ENCODE measurements at regions not wholly inside any gene's neighbourhood (a gene's known extent, or its start where the extent isn't known, plus 50 kb on each side); places are given as distances from the start of the nearest gene placed in this dataset.

- CTCF ChIA-PET: no interaction called here
- TF ChIP-seq, protein P1, sequence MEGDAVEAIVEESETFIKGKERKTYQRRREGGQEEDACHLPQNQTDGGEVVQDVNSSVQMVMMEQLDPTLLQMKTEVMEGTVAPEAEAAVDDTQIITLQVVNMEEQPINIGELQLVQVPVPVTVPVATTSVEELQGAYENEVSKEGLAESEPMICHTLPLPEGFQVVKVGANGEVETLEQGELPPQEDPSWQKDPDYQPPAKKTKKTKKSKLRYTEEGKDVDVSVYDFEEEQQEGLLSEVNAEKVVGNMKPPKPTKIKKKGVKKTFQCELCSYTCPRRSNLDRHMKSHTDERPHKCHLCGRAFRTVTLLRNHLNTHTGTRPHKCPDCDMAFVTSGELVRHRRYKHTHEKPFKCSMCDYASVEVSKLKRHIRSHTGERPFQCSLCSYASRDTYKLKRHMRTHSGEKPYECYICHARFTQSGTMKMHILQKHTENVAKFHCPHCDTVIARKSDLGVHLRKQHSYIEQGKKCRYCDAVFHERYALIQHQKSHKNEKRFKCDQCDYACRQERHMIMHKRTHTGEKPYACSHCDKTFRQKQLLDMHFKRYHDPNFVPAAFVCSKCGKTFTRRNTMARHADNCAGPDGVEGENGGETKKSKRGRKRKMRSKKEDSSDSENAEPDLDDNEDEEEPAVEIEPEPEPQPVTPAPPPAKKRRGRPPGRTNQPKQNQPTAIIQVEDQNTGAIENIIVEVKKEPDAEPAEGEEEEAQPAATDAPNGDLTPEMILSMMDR (IDR thresholded peaks at IDR 0.05; ENCODE audit: insufficient read depth, low read depth, low read length): no peak
- no peak for DNase-seq (ENCODE audit: low read depth)
- POLR2A ChIA-PET: no interaction called here
- Histone ChIP-seq H3K27me3 (ENCODE audit: control insufficient read depth, insufficient read depth, low read length) (no peaks in the 10 kb centered on the region; the same call in 1 of the 2 replicates), H3K36me3 (ENCODE audit: control insufficient read depth, insufficient read depth, low read length) (no peaks in the 10 kb centered on the region), H3K4me3 (ENCODE audit: low read depth, low read length) (no peak overlapping the region)
Observed at GRCh38 chrX:12021698-12022097, 116.6 kb upstream of the FRMPD4 start.

DNA sequence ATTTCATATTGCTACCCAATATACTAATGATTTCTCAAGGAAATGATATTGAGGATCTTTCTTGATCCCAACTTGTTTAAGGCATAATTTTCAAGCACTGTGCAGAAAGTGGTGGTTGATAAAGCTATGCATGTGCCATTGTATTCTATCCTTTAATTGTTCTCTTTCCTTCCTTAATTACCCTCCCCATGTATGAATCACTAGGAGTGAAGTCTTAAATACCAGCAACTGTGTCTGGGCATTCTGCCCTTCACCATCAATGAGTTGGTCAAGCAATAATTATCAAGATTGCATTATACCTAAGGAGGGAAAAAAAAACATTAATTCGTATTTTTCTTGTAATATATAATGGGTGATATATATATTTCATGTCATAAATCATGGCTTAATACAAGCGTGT is 111.8 kb upstream of the FRMPD4 start:
- ChIA-PET POLR2A (no interaction called here), CTCF (no interaction called here)
- H3K36me3 ChIP-seq (ENCODE audit: control insufficient read depth, insufficient read depth, low read length): no peaks in the 10 kb centered on the region
- no peak overlapping the region for H3K4me3 ChIP-seq (ENCODE audit: low read depth, low read length)
- TF ChIP-seq, protein P1 (IDR thresholded peaks at IDR 0.05; ENCODE audit: insufficient read depth, low read depth, low read length): no peak
- no peaks in the 10 kb centered on the region; the same call in 1 of the 2 replicates for H3K27me3 ChIP-seq (ENCODE audit: control insufficient read depth, insufficient read depth, low read length)
- DNase-seq (ENCODE audit: low read depth): no peak

DNA sequence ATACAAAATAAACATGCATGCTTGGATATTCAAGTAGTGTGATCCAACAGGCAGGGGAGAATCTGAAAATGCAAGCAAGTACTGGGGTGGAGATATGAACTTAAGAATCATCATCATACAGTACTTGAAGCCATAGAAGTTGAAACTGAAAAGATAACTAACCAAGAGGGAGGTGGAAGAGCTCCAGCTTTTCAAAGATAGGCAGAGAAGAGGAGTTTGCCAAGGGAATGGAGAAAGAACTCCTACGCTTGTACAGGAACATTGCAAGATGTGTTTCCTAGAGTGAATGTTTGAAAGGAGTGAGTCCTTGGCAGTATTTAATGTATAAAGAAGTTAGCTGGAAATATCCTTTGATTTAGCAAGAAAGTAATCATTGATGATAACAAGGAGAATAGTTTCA is 106.2 kb upstream of the FRMPD4 start:
- TF ChIP-seq, protein P1 (IDR thresholded peaks at IDR 0.05; ENCODE audit: insufficient read depth, low read depth, low read length): no peak
- Histone ChIP-seq H3K27me3 (ENCODE audit: control insufficient read depth, insufficient read depth, low read length) (no peaks in the 10 kb centered on the region), H3K36me3 (ENCODE audit: control insufficient read depth, insufficient read depth, low read length) (no peaks in the 10 kb centered on the region), H3K4me3 (ENCODE audit: low read depth, low read length) (no peak overlapping the region)
- no peak for DNase-seq (ENCODE audit: low read depth)
- POLR2A ChIA-PET: no interaction called here
- CTCF ChIA-PET: interaction anchor here (1.1 kb wide), 1 partner anchor 8 kb away, joined by 3 read pairs; no protein-coding TSS in a partner anchor

GRCh38 chrX:12034741-12035140 is 103.5 kb upstream of the FRMPD4 start:
- H3K36me3 ChIP-seq (ENCODE audit: control insufficient read depth, insufficient read depth, low read length): no peaks in the 10 kb centered on the region
- H3K27me3 ChIP-seq (ENCODE audit: control insufficient read depth, insufficient read depth, low read length): no peaks in the 10 kb centered on the region
- no peak overlapping the region for H3K4me3 ChIP-seq (ENCODE audit: low read depth, low read length)
- CTCF ChIA-PET: no interaction called here
- TF ChIP-seq, protein P1 (IDR thresholded peaks at IDR 0.05; ENCODE audit: insufficient read depth, low read depth, low read length): no peak
- no peak for DNase-seq (ENCODE audit: low read depth)
- POLR2A ChIA-PET: no interaction called here

DNA sequence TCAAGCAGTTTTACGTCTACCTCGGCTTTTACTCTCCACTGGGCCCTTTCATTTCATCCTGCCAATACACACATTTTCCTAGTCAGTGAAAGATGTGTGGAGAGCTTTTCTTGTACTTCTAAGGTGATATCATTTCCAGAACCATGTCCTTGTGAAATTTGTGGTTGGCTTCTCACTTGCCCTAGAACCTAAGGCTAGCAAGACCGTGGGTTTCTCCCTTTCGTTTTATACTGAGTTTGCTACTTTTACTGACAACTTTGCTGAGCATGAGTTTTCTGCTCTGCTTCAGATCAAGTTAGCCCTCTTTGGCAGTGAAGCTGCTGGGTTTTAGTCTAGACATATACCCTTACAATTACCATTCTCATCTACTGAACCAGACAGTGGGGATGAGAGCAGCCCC is 95.7 kb upstream of the FRMPD4 start:
- DNase-seq (ENCODE audit: low read depth): no peak

More for the DNA sequence above, 95.7 kb upstream of the FRMPD4 start:
- TF ChIP-seq, protein P1 (IDR thresholded peaks at IDR 0.05; ENCODE audit: insufficient read depth, low read depth, low read length): no peak
- CTCF ChIA-PET: no interaction called here
- no peaks in the 10 kb centered on the region for H3K36me3 ChIP-seq (ENCODE audit: control insufficient read depth, insufficient read depth, low read length)
- H3K4me3 ChIP-seq (ENCODE audit: low read depth, low read length): no peak overlapping the region
- POLR2A ChIA-PET: no interaction called here
- no peaks in the 10 kb centered on the region for H3K27me3 ChIP-seq (ENCODE audit: control insufficient read depth, insufficient read depth, low read length)
